Epidermal melanocyte (primary cell): ENCODE measurements at regions not wholly inside any gene's neighbourhood (a gene's known extent, or its start where the extent isn't known, plus 50 kb on each side); places are given as distances from the start of the nearest gene placed in this dataset.

Source experiments
- DNase-seq: peaks from one replicate; pipeline ENCODE4 v3.0.0; 2011; ENCODE audit warnings: low spot score; ENCODE audit not compliant: insufficient read length

DNA sequence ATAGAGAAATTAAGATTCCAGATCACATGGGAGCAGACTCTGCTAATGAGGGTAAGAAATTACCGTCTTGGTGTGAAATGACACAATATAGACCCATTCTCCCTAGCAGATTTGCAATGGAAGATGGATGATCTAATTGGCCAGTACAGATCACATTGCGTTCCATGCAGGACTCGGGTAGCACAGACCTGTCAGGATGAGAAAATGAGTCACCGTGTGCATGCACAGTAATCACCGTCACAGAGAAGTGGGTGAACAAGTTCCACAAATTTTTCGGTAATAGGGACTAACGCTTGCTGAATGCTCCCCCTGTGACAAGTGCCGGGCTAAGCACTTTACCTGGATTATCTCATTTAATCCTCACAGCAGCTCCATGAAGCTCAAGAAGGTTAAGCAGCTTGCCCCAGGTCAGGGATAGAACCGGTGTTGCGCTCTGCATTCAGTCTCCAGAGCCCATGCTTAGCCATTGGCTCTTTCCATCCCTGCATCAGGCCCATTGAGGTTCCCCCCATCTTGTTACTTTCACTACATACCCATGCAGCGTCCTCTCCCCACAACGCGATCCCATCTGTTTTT, 375.6 kb downstream of the FBXW7 start:
- no peak for DNase-seq

DNA sequence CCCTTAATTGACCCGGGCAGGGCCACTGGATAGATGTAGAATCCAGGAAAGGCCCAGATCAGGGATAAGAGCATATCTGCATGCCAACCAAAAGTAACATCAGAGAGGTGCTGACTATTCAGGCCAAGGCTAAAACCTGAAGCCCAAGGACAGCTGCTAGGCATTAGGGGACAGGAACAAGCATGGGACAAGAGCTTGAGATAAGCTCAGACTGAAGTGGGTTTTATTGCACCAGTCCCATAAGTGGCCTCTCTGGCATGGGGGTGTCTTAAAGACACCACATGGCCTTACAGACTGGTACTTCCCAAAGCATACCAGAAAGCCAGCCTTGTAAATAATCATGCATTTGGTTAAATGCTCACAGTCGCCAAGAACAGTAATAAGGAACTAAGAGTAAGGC, 376.1 kb downstream of the FBXW7 start:
- DNase-seq: no peak

DNA sequence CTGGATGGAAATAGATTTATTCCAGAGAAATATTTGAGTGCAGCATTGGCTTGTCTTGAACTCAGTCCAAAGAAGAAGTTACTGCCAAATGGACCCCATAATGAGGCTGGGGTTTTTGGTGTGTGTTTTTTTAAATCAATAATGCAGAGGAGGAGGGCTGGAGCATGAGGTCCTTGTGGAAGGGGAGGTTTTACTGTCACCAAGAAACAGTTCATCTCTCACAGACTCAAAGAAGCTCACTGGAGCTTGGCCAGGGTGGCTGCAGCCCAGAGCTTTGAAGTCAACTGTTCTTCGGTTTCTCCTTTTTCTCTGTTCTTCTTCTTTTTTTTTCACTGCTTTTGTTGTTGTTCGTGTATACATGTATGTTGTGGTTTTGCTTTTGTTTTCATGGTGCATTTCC, 377.7 kb downstream of the FBXW7 start:
- no peak for DNase-seq

DNA sequence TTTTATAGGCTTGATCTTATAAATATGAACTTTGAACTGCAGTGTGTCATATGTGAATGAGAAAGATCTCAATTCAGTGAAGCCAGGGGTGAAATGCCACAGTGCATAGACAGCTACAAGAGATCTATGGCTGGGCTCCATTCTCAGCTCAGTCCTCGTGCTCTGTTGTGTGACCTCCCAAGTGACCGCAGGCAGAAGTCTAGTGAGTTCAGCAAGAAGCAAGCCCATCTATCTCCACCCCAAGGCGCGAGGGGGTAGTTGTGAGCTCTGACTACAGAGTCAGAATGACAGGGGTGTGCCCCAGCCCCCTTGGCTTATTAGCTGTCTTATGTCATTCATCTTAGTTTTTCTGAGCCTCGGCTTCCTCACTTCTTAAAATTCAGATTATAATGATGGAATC, 378.3 kb downstream of the FBXW7 start:
- no peak for DNase-seq

DNA sequence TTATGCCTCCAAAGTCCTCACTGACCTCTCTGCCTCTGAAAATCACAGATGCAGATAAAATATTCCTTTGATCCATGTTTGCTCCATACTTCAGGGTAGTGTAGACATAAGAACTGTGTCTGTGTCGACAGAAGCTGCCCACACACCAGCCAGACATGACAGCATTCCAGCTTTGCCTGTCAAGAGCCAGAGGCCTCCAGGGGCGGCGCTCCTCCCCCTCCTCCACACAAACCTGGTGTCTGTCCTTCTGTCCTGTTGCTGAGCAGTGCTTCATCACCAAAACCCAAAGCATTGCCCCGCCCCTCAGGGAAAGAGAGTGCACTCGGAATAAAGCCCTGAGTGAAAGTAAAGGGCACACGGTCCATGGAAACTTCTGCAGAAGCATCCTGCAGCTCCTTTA, 379.4 kb downstream of the FBXW7 start:
- no peak for DNase-seq

DNA sequence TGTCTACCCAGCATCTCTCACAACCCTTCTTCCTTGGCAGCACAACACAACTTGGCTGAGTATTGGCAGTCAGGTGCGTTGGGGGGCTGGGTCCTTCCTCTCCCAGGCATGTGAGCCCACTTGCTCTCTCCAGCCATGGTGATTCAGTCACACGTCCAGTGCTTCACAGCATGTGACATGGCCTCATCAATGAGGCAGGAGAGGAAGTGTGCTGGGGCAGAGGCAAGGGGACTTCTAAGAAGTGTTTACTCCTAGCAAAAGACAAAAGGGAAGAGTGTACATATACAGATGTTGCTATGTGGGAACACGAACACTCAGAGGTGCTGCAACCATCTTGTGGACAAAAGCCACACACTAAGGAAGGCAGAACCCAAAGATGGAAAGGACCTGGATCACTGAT, 380.8 kb downstream of the FBXW7 start:
- no peak for DNase-seq

DNA sequence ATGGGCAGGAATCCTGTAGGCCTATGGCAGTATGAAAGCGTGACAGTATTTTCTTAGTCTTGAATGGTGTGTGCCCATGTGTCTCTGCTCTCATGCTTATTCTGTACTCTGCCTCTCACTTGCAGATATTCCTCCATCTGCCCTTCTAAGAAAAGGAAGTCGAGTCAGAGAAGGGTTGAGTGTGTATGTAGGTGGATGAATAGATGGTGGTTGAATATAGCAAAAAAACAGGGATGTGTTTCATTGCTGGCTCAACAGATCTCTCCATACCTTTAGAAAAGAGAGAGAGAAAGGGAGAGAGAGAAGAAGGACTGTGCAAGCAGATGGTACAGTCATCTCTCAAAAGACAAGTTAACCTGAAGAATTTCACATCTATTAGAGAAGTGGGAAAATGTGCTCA, 381.5 kb downstream of the FBXW7 start:
- no peak for DNase-seq

DNA sequence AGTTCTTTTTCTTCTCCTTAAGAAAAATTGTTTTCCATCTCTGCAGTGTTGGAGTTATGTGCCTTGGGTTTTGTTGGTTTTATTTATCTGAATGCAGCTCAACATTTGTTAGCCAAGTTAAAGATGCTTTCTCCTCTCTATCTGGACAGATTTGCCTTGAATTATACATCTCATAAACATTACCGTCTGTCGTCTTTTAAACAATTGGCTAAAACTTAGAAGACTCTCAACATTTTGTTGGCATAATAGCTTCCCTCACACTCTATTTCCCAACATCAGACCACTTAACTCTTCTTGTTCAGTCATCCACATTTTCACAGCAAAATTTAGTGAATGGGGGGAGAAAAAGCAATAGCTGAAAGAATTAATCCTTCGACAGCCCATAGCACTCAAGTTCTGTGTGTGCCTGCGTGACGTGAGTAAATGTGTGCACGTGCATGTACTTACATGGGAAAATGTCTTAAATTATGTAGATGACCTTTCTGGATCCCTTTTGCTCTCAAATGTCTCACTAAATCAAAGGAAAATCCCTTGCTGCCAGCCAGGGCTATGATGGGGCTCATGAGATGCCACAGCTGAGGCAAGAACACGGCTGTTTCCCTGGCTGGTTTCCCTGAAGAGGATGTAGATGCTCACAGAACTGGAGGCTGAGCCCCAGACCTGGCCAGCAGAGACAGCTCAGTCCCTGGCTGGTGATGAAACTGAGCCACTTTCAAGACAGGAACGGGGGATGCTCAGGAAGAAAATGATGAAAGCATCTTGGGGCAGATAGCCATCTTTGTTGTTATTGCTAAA, 382.2 kb downstream of the FBXW7 start:
- DNase-seq: no peak

DNA sequence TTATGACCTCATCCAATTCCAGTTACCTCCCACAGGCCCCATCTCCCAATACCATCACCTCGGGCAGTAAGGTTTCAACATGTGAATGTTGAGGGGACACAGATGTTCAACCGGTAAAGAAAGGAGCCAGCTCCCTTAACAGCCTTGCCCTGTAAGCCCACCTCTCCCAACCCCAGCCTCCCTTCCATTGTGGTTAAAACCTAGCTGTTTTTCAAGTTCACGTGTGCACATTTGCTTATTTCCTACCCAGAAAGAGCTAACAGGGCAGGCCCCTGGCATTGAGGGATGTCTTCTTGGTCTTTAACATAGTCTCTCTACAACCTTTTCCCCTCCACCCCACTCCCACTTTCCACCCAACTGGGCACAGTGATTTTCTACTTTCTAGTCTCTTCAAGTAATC, 385.7 kb downstream of the FBXW7 start:
- DNase-seq: no peak

DNA sequence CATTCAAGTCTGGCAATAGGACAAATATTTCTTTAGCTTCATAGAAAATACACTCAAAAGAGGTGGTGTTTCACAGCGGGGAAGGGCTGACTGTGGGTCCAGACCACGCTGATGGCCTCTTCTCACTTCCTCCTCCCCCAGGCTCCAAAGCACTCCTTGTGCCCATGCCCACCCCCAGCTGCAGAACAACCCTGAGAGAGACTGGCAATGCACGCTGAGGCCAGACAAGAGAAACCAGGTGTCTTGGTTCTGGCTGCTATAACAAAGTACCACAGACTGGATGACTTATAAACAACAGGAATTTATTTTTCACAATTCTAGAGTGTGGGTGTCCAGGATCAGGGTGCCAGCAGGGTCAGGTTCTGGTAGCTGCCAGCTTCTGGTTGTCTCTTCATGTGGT, 386.1 kb downstream of the FBXW7 start:
- DNase-seq: no peak

DNA sequence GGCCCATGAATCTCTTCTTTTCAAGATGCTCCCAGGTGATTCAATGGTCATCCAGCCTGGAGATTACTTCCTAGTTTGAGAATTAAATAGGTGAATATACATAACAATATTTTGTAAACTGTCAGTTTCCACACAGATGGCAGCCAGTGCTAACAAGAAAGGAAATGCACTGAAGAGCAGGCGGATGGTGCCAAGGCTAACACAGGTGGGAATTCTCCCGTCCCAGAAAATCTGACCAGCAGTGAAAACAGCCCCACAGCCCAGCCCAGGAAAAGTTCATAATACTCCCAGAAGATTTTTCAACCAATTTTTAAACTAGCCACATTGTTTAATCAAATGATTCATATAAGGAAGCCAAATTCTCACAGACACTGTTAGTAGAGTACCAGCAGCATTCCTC, 387.2 kb upstream of the GATB start:
- no peak for DNase-seq

DNA sequence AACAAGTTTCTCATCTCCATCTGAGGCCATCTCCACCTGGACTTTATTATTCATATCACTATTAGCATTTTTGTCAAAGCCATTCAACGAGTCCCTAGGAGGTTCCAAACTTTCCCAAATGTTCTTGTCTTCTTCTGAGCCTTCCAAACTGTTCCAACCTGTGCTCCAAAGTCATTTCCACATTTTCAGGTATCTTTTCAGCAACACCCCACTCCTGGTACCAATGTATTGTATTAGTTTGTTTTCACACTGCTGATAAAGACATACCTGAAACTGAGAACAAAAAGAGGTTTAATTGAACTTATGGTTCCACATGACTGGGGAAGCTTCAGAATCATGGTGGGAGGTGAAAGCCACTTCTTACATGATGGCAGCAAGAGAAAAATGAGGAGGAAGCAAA, 385.4 kb upstream of the GATB start:
- no peak for DNase-seq

DNA sequence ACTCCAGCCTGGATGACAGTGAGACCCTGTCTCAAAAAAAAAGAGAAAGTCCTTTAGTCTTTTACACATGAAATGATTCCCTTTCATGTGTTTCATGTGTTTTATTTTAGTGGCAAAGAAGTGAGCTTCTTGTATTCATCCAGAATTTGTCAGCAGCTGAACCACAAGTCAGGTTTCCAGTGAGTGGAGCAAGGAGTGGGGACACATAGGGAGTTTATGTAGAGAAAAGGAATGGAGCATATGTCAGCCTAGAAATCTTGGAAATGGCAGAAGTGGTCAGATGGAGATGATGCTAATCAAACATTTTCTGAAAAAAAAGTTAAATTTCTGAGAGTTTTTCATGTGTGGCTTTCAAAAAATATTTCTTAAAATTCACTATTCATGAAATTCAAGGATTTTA, 383.0 kb upstream of the GATB start:
- no peak for DNase-seq

DNA sequence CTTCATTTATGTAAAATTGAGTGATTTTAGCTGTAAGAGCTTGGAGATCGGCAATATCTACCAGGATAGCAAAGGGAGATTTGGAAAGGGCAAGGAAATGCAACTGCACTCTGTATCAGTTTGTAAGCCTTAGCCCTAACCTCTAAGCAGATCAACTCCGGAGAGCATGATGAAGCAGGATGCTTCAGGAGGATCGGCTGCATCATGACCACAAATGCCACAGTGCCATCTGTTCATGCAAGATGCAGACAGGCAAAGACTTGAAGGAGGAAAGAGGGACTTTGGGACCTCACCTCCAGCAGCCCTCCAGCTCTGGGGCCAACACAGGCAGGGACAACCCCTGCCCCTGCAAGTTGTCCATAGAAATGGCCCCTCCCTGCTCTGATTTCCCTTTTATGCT, 377.6 kb upstream of the GATB start:
- no peak for DNase-seq

DNA sequence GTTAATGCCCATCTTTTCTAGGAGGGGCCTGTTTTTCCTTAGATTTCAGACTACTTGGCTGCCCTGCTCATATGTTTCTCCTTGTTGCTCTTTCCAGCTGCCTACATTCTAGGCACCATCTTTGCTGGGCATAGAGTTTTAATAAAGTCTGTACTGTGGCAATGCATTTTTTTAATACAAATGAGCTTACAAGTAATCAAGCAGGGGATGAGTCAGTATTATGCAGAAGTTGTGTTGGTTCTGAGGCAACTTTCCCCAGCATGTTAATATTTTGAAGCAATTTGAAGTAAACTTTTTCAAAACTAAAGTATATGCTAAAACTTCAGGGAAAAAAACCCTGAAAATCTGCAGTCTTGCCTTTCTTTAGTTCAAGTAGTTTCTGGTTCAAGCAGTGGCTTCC, 372.0 kb upstream of the GATB start:
- no peak for DNase-seq

DNA sequence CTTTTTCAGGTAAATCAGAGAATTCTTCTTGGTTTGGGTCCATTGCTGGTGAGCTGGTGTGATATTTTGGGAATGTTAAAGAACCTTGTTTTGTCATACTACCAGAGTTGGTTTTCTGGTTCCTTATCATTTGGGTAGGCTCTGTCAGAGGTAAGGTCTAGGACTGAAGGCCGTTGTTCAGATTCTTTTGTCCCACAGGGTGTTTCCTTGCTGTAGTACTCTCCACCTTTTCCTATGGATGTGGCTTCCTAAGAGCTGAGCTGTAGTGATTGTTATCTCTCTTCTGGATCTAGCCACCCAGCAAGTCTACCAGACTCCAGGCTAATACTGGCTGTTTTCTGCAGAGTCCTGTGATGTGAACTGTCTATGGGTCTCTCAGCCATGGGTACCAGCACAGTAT, 367.5 kb upstream of the GATB start:
- no peak for DNase-seq

DNA sequence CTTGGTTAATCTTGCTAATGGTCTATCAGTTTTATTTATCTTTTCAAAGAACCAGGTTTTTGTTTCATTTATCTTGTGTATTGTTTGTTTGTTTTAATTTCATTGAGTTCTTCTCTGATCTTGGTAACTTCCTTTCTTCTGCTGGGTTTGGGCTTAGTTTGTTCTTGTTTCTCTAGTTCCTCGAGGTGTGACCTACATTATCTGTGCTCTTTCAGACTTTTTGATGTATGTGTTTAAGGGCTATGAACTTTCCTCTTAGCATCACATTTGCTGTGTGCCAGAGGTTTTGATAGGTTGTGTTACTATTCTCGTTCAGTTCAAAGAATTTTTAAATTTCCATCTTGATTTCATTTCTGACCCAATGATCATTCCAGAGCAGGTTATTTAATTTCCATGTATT, 365.4 kb upstream of the GATB start:
- no peak for DNase-seq

DNA sequence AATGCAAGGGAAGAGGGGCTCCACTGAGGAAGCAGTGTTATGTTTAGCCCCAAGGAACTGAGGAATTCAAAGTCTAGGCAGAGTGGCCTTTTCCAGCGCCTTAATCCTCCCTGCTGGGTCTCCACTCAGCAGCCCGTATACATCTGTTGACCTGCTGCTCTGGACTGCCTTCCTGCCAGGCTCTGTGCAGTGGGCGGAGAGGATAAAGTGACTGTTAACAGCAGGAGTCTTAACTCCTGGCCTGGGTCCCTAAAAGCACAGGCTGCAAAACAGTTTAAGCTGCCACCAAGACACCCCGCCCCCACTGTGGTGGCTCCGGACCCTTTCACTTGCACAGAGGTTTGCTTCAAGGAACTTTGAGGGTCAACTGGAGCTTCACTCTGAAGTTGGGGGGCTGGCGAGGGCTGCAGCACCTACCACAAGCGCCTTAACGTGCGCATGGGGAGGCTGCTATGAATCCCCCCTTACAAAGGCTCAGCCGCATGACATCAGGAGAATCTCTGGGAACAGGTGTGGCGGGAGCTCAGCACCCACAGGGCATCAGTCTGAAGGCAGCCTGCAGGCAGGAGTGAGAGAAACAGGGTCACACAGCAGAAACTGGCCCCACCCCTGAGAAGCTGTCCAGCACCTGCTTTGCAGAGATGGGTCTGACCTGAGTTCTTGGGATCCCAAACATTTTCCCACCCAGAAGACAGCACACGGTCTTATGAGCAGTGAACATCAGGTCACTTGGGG, 358.2 kb upstream of the GATB start:
- DNase-seq: no peak

DNA sequence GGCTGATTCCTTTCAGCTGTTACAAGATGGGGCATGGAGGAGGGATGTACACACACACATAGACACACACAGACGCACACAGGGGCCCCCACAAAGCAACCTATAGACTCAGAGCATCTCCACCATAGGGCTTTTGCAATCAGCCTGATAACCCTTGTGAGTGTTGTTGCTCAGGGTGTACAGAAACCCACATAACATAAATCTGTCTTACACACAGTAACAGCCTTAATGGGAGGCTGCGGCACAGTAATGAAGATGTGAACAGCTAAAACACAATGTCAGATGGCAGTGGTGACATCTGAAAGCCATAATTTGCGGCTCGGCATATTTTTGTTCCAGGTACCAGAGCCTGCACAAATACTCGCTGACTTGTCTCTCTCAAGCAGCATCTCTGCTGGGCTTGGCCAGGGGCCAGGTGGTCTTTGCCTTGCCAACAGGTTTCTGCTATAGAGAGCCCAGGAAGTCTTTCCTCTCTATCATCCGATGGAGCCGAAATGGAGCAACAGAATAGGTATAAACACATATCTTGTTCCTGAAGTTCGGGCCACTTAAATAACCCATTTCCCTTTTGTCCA, 357.2 kb upstream of the GATB start:
- DNase-seq: no peak

DNA sequence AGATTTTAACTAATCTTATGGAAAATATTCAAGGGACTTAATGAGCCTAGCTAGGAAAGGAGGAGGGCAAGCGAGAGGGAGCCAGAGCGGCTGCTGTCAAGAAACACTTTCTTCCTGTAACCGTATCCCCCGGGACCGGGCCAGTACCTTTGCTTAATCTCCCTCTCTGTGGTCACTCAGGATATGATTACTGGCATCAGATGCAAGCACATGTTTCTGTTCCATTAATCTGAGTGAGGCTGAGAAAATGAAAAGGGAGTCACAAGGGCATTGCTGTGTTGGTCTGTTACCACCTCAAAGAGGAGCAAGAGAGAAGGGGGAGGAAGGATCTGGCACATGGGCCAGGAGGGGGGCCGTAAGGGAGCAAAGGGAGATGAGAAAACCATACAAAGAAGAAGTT, 356.7 kb upstream of the GATB start:
- no peak for DNase-seq

DNA sequence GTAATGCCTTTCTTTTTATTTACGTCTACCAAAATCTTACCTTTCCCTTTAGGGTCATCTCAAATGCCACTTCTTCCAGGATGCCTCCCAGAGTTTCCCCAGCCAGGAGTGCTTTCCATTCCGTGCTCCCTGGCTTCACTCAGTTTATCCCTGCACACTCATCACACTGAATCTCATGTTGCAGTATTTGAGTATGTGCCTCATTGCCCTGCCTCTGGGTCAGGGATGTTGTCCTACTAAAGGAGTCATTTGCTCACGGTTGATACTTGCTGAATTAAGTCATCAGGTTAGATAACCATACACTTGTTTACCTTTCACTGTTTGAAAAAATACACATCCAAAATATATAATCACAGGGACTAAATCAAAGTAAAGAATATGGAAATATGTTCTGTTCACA, 356.2 kb upstream of the GATB start:
- no peak for DNase-seq

DNA sequence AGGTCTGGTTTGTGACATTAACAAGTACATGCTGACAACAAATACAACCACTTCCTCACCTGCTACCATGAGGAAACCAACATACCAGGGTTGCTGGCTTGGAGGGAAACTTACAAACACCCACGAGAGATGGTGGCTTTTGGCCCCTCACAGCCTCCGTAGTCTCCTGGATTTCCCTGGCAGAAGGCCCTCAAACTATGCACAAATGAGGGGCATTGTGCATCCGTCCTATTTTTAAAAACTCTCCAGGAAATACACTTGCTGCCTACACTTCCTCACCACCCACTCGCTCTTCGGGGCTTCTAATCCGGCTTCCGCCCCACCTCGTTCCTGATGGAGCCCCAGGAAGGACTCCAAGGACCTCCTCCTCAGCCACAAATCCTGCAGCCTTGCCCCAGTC, 355.0 kb upstream of the GATB start:
- DNase-seq: no peak

DNA sequence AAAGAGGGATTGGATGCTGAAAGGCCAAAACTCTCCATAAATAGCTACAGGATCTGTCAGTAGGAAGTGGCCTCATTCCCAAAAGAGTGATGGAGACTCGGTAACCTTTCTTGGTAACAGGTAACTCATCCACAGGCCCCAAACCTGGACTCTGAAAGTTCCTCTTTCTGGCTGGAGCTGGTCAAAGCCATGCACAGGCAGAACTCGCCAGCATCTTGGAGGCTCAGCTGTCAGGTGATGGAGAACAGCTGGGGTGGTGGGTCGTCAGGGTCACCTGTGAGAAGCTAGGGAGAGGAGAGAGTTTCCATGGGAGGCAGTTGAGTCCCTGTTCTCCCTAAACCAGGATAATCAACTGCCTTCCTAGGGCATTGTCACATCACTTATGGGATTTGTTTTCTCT, 354.3 kb upstream of the GATB start:
- no peak for DNase-seq
